Endodermal cell (in vitro differentiated cells): ENCODE measurements at regions not wholly inside any gene's neighbourhood (a gene's known extent, or its start where the extent isn't known, plus 50 kb on each side); places are given as distances from the start of the nearest gene placed in this dataset.

ENCODE experiments used
- DNase-seq: peaks from one replicate; pipeline ENCODE4 v3.0.0-alpha.2; 2017
- H3K27ac ChIP-seq: 2 replicates; pipeline ENCODE4 v1.5.1; 2013; ENCODE audit warnings: mild to moderate bottlenecking, low read depth, low read length, moderate library complexity
- H3K27me3 ChIP-seq: 2 replicates; pipeline ENCODE4 v1.6.1; 2013; ENCODE audit warnings: mild to moderate bottlenecking, low read length, moderate library complexity; ENCODE audit not compliant: insufficient read depth, control insufficient read depth, poor library complexity, severe bottlenecking
- H3K36me3 ChIP-seq: 2 replicates; pipeline ENCODE4 v1.7.0; 2013; ENCODE audit warnings: mild to moderate bottlenecking, low read length, moderate library complexity; ENCODE audit not compliant: control insufficient read depth, insufficient read depth
- H3K4me1 ChIP-seq: one replicate; pipeline ENCODE4 v1.7.0; 2013; ENCODE audit warnings: low read length; ENCODE audit not compliant: control insufficient read depth, insufficient read depth
- H3K4me3 ChIP-seq: 2 replicates; pipeline ENCODE4 v1.5.1; 2013; ENCODE audit warnings: mild to moderate bottlenecking, low read length, moderate library complexity
- H3K9ac ChIP-seq: 2 replicates; pipeline ENCODE4 v1.6.1; 2013; ENCODE audit warnings: mild to moderate bottlenecking, low read length, moderate library complexity; ENCODE audit not compliant: poor library complexity, severe bottlenecking; ENCODE audit errors: extremely low read depth
- H3K9me3 ChIP-seq: 2 replicates; pipeline ENCODE4 v1.6.1; 2013; ENCODE audit warnings: mild to moderate bottlenecking, low read length, moderate library complexity; ENCODE audit not compliant: control insufficient read depth
- H3K27ac Mint-ChIP-seq: 2 replicates; pipeline ENCODE4 v1.8.0; 2020; ENCODE audit warnings: mixed read lengths
- H3K27me3 Mint-ChIP-seq: 2 replicates; pipeline ENCODE4 v1.8.0; 2021; ENCODE audit warnings: mild to moderate bottlenecking, mixed read lengths; ENCODE audit not compliant: insufficient read depth
- H3K36me3 Mint-ChIP-seq: 2 replicates; pipeline ENCODE4 v1.8.0; 2020; ENCODE audit warnings: low read depth, mixed read lengths
- H3K4me1 Mint-ChIP-seq: 2 replicates; pipeline ENCODE4 v1.8.0; 2020; ENCODE audit warnings: mixed read lengths
- H3K4me3 Mint-ChIP-seq: 2 replicates; pipeline ENCODE4 v1.8.0; 2020; ENCODE audit warnings: mild to moderate bottlenecking, moderate library complexity, mixed read lengths
- H3K9me3 Mint-ChIP-seq: 2 replicates; pipeline ENCODE4 v1.8.0; 2020; ENCODE audit warnings: mild to moderate bottlenecking, mixed read lengths
- WGBS, 2 experiments: methylation state at CpG; one replicate each; pipeline versions ENCODE4 v1.1.5 to v1.1.7; 2013; ENCODE audit warnings: missing lambda C conversion rate in 2 of 2, mixed read lengths in 1 of 2; ENCODE audit not compliant: insufficient coverage in 1 of 2, insufficient read length in 1 of 2; 5-methylcytosine and 5-hydroxymethylcytosine counted together
- TF ChIP-seq, protein P1 (sequence below): fragments of 200-600 bp; sonication (generic); conservative IDR thresholded peaks from 2 replicates; pipeline ENCODE4 v1.5.0; 2021; ENCODE audit warnings: antibody characterized with exemption, mild to moderate bottlenecking

- no peaks in the 10 kb centered on the region for H3K27me3 ChIP-seq
- peaks cover 12% of the 10 kb centered on the region for H3K9me3 Mint-ChIP-seq
- H3K4me1 Mint-ChIP-seq: peaks cover 9% of the 10 kb centered on the region
- TF ChIP-seq, protein P1, sequence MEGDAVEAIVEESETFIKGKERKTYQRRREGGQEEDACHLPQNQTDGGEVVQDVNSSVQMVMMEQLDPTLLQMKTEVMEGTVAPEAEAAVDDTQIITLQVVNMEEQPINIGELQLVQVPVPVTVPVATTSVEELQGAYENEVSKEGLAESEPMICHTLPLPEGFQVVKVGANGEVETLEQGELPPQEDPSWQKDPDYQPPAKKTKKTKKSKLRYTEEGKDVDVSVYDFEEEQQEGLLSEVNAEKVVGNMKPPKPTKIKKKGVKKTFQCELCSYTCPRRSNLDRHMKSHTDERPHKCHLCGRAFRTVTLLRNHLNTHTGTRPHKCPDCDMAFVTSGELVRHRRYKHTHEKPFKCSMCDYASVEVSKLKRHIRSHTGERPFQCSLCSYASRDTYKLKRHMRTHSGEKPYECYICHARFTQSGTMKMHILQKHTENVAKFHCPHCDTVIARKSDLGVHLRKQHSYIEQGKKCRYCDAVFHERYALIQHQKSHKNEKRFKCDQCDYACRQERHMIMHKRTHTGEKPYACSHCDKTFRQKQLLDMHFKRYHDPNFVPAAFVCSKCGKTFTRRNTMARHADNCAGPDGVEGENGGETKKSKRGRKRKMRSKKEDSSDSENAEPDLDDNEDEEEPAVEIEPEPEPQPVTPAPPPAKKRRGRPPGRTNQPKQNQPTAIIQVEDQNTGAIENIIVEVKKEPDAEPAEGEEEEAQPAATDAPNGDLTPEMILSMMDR: no peak
- 90 to 95% methylated on average over 2 of the region's 2 CpGs for WGBS, 2 experiments
- H3K36me3 ChIP-seq: no peaks in the 10 kb centered on the region
- H3K4me1 ChIP-seq: no peaks in the 10 kb centered on the region
- no peak overlapping the region for H3K4me3 Mint-ChIP-seq
- peak overlapping the region; percentile 1 for H3K27ac Mint-ChIP-seq
- no peak overlapping the region for H3K9ac ChIP-seq
- no peak for DNase-seq
- peaks cover 8% of the 10 kb centered on the region for H3K9me3 ChIP-seq
- no peak overlapping the region for H3K27ac ChIP-seq
- H3K36me3 Mint-ChIP-seq: peaks cover 2% of the 10 kb centered on the region
- H3K27me3 Mint-ChIP-seq: no peaks in the 10 kb centered on the region
- H3K4me3 ChIP-seq: no peak overlapping the region
These were observed 356.7 kb upstream of the UMPS start for GRCh38 chr3:124373524-124373923.

DNA sequence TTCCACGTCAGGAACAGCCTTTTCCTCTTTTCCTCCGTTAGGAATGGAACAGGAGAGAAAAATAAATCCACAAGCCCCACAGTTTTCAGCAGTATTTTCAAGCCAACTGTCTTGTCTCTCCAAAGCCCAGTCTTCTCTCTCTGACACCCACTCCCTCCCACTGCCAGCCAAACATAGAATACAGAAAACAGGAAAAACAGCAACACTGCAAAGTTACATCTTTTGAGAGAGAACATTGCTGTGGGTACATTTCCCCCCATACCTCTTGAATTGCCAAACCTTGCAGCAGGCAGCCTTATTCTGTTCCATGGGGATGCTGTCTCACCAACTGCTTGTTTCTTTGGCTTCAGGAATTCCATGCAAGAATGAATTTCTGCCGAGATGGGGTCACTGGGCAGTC, 355.7 kb upstream of the UMPS start:
- TF ChIP-seq, protein P1: no peak
- Histone ChIP-seq H3K27me3 (no peaks in the 10 kb centered on the region), H3K4me1 (no peaks in the 10 kb centered on the region), H3K9me3 (peaks cover 3% of the 10 kb centered on the region), H3K27ac (no peak overlapping the region), H3K36me3 (no peaks in the 10 kb centered on the region), H3K9ac (no peak overlapping the region), H3K4me3 (no peak overlapping the region)
- WGBS, 2 experiments: 83 to 93% methylated on average over 2 to 3 of the region's 3 CpGs
- Mint-ChIP-seq H3K27ac (no peak overlapping the region), H3K4me1 (peaks cover 11% of the 10 kb centered on the region), H3K9me3 (peaks cover 2% of the 10 kb centered on the region), H3K36me3 (no peaks in the 10 kb centered on the region), H3K4me3 (no peak overlapping the region), H3K27me3 (no peaks in the 10 kb centered on the region)
- DNase-seq: no peak

DNA sequence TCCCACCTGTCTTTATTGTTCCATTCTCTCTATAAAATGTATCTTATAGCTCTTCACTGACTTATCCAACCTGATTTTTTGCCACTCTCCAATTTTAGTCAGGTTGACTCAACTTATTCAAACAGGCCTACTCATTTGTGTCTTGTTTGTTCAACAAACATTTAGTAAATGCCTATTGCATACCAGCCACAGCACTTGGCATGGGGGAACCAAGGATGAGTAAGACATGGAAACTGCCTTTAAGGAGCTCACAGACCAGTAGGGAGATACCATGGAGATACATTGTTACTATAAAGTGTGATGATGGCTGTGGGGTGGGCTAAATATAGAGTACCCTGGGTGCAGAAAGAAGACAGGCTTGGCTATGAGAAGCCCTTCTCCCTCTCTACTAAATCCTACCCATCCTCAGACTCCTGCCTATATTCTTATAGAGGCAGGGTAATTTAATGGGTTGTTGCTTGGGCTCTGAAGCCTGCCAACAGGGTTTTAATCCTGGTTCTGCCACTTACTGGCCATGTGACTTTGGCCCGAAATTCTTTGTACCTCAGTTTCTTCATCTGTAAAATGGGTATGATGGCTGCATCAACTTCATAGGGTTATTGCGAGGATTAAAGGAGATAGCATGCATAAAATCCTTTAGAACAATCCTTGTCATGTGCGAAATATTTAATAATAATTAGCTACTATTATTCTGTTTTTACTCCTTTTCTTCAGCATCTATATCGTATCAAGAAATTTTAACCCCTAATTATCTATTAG, 348.5 kb upstream of the UMPS start:
- no peak for DNase-seq
- H3K27me3 ChIP-seq: no peaks in the 10 kb centered on the region
- no peaks in the 10 kb centered on the region for H3K9me3 ChIP-seq
- no peaks in the 10 kb centered on the region for H3K36me3 ChIP-seq
- Mint-ChIP-seq H3K4me1 (peaks cover 16% of the 10 kb centered on the region), H3K4me3 (no peak overlapping the region), H3K36me3 (no peaks in the 10 kb centered on the region), H3K9me3 (no peaks in the 10 kb centered on the region), H3K27ac (no peak overlapping the region), H3K27me3 (no peaks in the 10 kb centered on the region)
- no peak overlapping the region for H3K4me3 ChIP-seq
- no peak overlapping the region for H3K27ac ChIP-seq
- 95 to 96% methylated on average over 2 to 4 of the region's 4 CpGs for WGBS, 2 experiments
- no peak overlapping the region for H3K9ac ChIP-seq
- TF ChIP-seq, protein P1: no peak
- no peaks in the 10 kb centered on the region for H3K4me1 ChIP-seq
